Panc1 (cell line): ENCODE measurements at regions not wholly inside any gene's neighbourhood (a gene's known extent, or its start where the extent isn't known, plus 50 kb on each side); places are given as distances from the start of the nearest gene placed in this dataset.
A peak's percentile ranks its signal among the peaks of the same experiment; 100 is the strongest.

Experiments
- POLR2AphosphoS5 ChIP-seq: IDR thresholded peaks from 2 replicates; pipeline ENCODE4 v1.6.1; 2012; ENCODE audit warnings: mild to moderate bottlenecking, low read depth, low read length, moderate library complexity
- SIN3A ChIP-seq: IDR thresholded peaks from 2 replicates; pipeline ENCODE4 v1.6.1; 2012; ENCODE audit warnings: low read depth, mild to moderate bottlenecking, low read length, moderate library complexity, borderline replicate concordance; ENCODE audit not compliant: insufficient read depth
- TCF7L2 ChIP-seq: IDR thresholded peaks from 2 replicates; pipeline ENCODE4 v1.6.1; 2011; ENCODE audit warnings: mild to moderate bottlenecking, low read depth, low read length, inconsistent platforms
- TF ChIP-seq, protein P1 (sequence below): fragments of 450-650 bp; IDR thresholded peaks from 2 replicates; pipeline ENCODE4 v1.5.1; 2017; ENCODE audit warnings: mild to moderate bottlenecking
- TF ChIP-seq, protein P2 (sequence below), 2 experiments: IDR thresholded peaks; 2 replicates each; pipeline ENCODE4 v1.6.1; 2011 to 2012; ENCODE audit warnings: low read depth in 2 of 2, control low read depth in 1 of 2, low read length in 1 of 2, mild to moderate bottlenecking in 1 of 2, moderate library complexity in 1 of 2; ENCODE audit not compliant: insufficient read depth in 1 of 2

DNA sequence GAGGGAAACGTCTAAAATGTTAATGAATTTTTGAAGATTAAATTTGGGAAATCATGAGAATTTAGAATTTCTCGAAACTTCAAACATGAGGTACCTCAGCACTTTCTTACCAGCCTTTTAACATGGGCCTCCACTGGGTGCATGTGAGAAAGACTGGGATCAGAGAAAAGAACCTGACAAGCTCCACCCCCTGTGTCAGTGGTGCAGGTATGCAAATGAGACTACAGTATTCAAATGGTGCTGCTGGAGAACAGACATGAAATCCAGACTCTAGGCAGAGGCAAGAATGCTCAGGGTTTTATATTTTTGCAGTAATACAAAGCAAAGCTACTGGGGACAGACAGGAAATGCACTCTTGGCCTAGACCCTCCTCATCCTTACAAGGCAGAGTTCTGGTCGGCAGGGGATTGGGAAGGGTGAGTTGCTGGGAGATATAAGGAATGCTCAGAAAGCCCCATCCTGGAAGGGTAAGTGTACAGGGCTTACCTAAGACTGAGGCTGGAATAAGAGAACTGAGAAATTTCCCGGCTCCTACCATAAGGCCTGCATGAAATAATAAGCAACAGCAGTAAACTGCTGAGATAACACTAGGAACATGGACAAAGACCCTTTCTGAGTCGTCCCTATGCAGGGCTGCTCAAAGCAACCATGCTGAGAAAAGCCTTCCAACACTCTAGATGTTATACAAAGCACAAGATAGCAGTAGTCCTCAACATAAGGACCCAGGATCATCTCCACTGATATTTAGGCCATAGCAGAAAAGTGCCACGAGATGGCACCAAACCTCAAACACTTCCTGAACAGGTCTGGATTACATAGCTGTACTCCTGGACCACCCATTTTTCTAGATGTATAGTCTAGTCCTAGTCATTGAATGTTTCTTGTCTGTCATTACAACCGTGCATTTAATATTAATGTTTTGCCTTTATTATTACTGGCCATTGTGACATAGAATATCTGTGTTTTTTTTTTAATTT, 260.8 kb downstream of the RASSF9 start:
- no peak for TF ChIP-seq POLR2AphosphoS5
- TF ChIP-seq, protein P1, sequence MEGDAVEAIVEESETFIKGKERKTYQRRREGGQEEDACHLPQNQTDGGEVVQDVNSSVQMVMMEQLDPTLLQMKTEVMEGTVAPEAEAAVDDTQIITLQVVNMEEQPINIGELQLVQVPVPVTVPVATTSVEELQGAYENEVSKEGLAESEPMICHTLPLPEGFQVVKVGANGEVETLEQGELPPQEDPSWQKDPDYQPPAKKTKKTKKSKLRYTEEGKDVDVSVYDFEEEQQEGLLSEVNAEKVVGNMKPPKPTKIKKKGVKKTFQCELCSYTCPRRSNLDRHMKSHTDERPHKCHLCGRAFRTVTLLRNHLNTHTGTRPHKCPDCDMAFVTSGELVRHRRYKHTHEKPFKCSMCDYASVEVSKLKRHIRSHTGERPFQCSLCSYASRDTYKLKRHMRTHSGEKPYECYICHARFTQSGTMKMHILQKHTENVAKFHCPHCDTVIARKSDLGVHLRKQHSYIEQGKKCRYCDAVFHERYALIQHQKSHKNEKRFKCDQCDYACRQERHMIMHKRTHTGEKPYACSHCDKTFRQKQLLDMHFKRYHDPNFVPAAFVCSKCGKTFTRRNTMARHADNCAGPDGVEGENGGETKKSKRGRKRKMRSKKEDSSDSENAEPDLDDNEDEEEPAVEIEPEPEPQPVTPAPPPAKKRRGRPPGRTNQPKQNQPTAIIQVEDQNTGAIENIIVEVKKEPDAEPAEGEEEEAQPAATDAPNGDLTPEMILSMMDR, result peak; percentile 73
- TF ChIP-seq, protein P2, sequence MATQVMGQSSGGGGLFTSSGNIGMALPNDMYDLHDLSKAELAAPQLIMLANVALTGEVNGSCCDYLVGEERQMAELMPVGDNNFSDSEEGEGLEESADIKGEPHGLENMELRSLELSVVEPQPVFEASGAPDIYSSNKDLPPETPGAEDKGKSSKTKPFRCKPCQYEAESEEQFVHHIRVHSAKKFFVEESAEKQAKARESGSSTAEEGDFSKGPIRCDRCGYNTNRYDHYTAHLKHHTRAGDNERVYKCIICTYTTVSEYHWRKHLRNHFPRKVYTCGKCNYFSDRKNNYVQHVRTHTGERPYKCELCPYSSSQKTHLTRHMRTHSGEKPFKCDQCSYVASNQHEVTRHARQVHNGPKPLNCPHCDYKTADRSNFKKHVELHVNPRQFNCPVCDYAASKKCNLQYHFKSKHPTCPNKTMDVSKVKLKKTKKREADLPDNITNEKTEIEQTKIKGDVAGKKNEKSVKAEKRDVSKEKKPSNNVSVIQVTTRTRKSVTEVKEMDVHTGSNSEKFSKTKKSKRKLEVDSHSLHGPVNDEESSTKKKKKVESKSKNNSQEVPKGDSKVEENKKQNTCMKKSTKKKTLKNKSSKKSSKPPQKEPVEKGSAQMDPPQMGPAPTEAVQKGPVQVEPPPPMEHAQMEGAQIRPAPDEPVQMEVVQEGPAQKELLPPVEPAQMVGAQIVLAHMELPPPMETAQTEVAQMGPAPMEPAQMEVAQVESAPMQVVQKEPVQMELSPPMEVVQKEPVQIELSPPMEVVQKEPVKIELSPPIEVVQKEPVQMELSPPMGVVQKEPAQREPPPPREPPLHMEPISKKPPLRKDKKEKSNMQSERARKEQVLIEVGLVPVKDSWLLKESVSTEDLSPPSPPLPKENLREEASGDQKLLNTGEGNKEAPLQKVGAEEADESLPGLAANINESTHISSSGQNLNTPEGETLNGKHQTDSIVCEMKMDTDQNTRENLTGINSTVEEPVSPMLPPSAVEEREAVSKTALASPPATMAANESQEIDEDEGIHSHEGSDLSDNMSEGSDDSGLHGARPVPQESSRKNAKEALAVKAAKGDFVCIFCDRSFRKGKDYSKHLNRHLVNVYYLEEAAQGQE (IDR thresholded peaks at IDR 0.05; ENCODE audit: insufficient read depth in 1 of 2, low read depth in 2 of 2, low read length in 1 of 2), result no peak
- TF ChIP-seq SIN3A, result no peak
- no peak for TF ChIP-seq TCF7L2
